ENCODE measurements at regions not wholly inside any gene's neighbourhood (a gene's known extent, or its start where the extent isn't known, plus 50 kb on each side); places are given as distances from the start of the nearest gene placed in this dataset.
A peak's percentile ranks its signal among the peaks of the same experiment; 100 is the strongest.

GRCh38 chr21:43364261-43364510 is 62.7 kb downstream of the SIK1 start:
- DNase-seq, result no peak
- Mint-ChIP-seq H3K27ac (no peak overlapping the region), H3K4me3 (no peak overlapping the region), H3K27me3 (ENCODE audit: low read depth) (peaks cover 6% of the 10 kb centered on the region), H3K36me3 (ENCODE audit: insufficient read depth in 2 of 2) (no peaks in the 10 kb centered on the region), H3K9me3 (no peaks in the 10 kb centered on the region), H3K4me1 (ENCODE audit: low read depth) (peaks cover 27% of the 10 kb centered on the region)
- ATAC-seq (replicated peaks in 1 of 2), result no peak

- peaks cover 6% of the 10 kb centered on the region for H3K27me3 Mint-ChIP-seq (ENCODE audit: low read depth)
- no peak for DNase-seq
- H3K27ac Mint-ChIP-seq, result no peak overlapping the region
- no peak for ATAC-seq (replicated peaks in 1 of 2)
- H3K36me3 Mint-ChIP-seq (ENCODE audit: insufficient read depth in 2 of 2), result no peaks in the 10 kb centered on the region
- H3K4me1 Mint-ChIP-seq (ENCODE audit: low read depth), result peaks cover 27% of the 10 kb centered on the region
- no peaks in the 10 kb centered on the region for H3K9me3 Mint-ChIP-seq
- H3K4me3 Mint-ChIP-seq, result peak overlapping the region in 1 of 2 donors; percentile 79
These were observed 63.2 kb downstream of the SIK1 start for GRCh38 chr21:43363506-43364260.

- peak; percentile 19 to 44 for DNase-seq
- no peaks in the 10 kb centered on the region for H3K9me3 Mint-ChIP-seq
These were observed 64.0 kb downstream of the SIK1 start for GRCh38 chr21:43362915-43363314.

GRCh38 chr21:43362321-43362791 is 64.6 kb downstream of the SIK1 start:
- ATAC-seq (replicated peaks in 1 of 2) (peak; percentile 88), DNase-seq (peak; percentile 77 to 78)
- peaks cover 27% of the 10 kb centered on the region for H3K4me1 Mint-ChIP-seq (ENCODE audit: low read depth)
- no peaks in the 10 kb centered on the region for H3K9me3 Mint-ChIP-seq
- peaks cover 6% of the 10 kb centered on the region for H3K27me3 Mint-ChIP-seq (ENCODE audit: low read depth)
- peak overlapping the region; percentile 70 for H3K27ac Mint-ChIP-seq
- no peaks in the 10 kb centered on the region for H3K36me3 Mint-ChIP-seq (ENCODE audit: insufficient read depth in 2 of 2)
- H3K4me3 Mint-ChIP-seq, result peak overlapping the region; percentile 79 to 80

More at GRCh38 chr21:43362915-43363314, 64.0 kb downstream of the SIK1 start:
- Mint-ChIP-seq H3K36me3 (ENCODE audit: insufficient read depth in 2 of 2) (no peaks in the 10 kb centered on the region), H3K27me3 (ENCODE audit: low read depth) (peaks cover 6% of the 10 kb centered on the region), H3K4me1 (ENCODE audit: low read depth) (peaks cover 27% of the 10 kb centered on the region), H3K4me3 (peak overlapping the region; percentile 79 to 80), H3K27ac (peak overlapping the region; percentile 70)
- peak; percentile 37 to 55 for ATAC-seq (replicated peaks in 1 of 2)

- peak; percentile 40 to 41 for ATAC-seq (replicated peaks in 1 of 2)
- no peaks in the 10 kb centered on the region for H3K36me3 Mint-ChIP-seq (ENCODE audit: insufficient read depth in 2 of 2)
- peak overlapping the region; percentile 38 for H3K27ac Mint-ChIP-seq
- H3K27me3 Mint-ChIP-seq (ENCODE audit: low read depth), result peaks cover 6% of the 10 kb centered on the region
- H3K4me3 Mint-ChIP-seq, result peak overlapping the region; percentile 79 to 80
- peak; percentile 14 to 20 for DNase-seq
- H3K9me3 Mint-ChIP-seq, result no peaks in the 10 kb centered on the region
- peaks cover 27% of the 10 kb centered on the region for H3K4me1 Mint-ChIP-seq (ENCODE audit: low read depth)
These were observed 65.2 kb downstream of the SIK1 start for GRCh38 chr21:43361493-43362296.

GRCh38 chr21:43361127-43361492 is 65.8 kb downstream of the SIK1 start:
- no peak overlapping the region for H3K27ac Mint-ChIP-seq
- H3K4me3 Mint-ChIP-seq, result peak overlapping the region; percentile 79 to 80
- H3K9me3 Mint-ChIP-seq, result no peaks in the 10 kb centered on the region
- DNase-seq (no peak), ATAC-seq (replicated peaks in 1 of 2) (no peak)
- H3K4me1 Mint-ChIP-seq (ENCODE audit: low read depth), result peaks cover 27% of the 10 kb centered on the region
- no peaks in the 10 kb centered on the region for H3K36me3 Mint-ChIP-seq (ENCODE audit: insufficient read depth in 2 of 2)
- peaks cover 6% of the 10 kb centered on the region for H3K27me3 Mint-ChIP-seq (ENCODE audit: low read depth)

- peak overlapping the region; percentile 79 to 80 for H3K4me3 Mint-ChIP-seq
- no peak for DNase-seq
- no peak for ATAC-seq (replicated peaks in 1 of 2)
- peaks cover 27% of the 10 kb centered on the region for H3K4me1 Mint-ChIP-seq (ENCODE audit: low read depth)
- no peak overlapping the region for H3K27ac Mint-ChIP-seq
- peaks cover 6% of the 10 kb centered on the region for H3K27me3 Mint-ChIP-seq (ENCODE audit: low read depth)
- no peaks in the 10 kb centered on the region for H3K36me3 Mint-ChIP-seq (ENCODE audit: insufficient read depth in 2 of 2)
- no peaks in the 10 kb centered on the region for H3K9me3 Mint-ChIP-seq
These were observed 66.3 kb downstream of the SIK1 start for GRCh38 chr21:43360441-43361126.

GRCh38 chr21:43358940-43359822 is 67.8 kb downstream of the SIK1 start:
- ATAC-seq (replicated peaks in 1 of 2) (no peak), DNase-seq (no peak)
- Mint-ChIP-seq H3K4me3 (no peak overlapping the region), H3K27me3 (ENCODE audit: low read depth) (peaks cover 6% of the 10 kb centered on the region), H3K4me1 (ENCODE audit: low read depth) (peaks cover 32% of the 10 kb centered on the region), H3K36me3 (ENCODE audit: insufficient read depth in 2 of 2) (no peaks in the 10 kb centered on the region), H3K27ac (no peak overlapping the region), H3K9me3 (no peaks in the 10 kb centered on the region)

- Mint-ChIP-seq H3K27me3 (ENCODE audit: low read depth) (peaks cover 6% of the 10 kb centered on the region), H3K36me3 (ENCODE audit: insufficient read depth in 2 of 2) (no peaks in the 10 kb centered on the region), H3K4me3 (no peak overlapping the region), H3K4me1 (ENCODE audit: low read depth) (peaks cover 31% of the 10 kb centered on the region), H3K27ac (no peak overlapping the region), H3K9me3 (no peaks in the 10 kb centered on the region)
- DNase-seq, result no peak
- ATAC-seq (replicated peaks in 1 of 2), result no peak
These were observed 69.1 kb downstream of the SIK1 start for GRCh38 chr21:43357715-43358430.

- Mint-ChIP-seq H3K4me1 (ENCODE audit: low read depth) (peaks cover 18% of the 10 kb centered on the region), H3K27me3 (ENCODE audit: low read depth) (peaks cover under 1% of the 10 kb centered on the region), H3K27ac (no peak overlapping the region), H3K36me3 (ENCODE audit: insufficient read depth in 2 of 2) (no peaks in the 10 kb centered on the region), H3K9me3 (no peaks in the 10 kb centered on the region), H3K4me3 (no peak overlapping the region)
- DNase-seq, result peak; percentile 19 to 23
- peak; percentile 24 to 46 for ATAC-seq (replicated peaks in 1 of 2)
These were observed 71.0 kb downstream of the SIK1 start for GRCh38 chr21:43355925-43356289.

- Mint-ChIP-seq H3K9me3 (no peaks in the 10 kb centered on the region), H3K4me1 (ENCODE audit: low read depth) (peaks cover 16% of the 10 kb centered on the region), H3K27me3 (ENCODE audit: low read depth) (no peaks in the 10 kb centered on the region), H3K36me3 (ENCODE audit: insufficient read depth in 2 of 2) (no peaks in the 10 kb centered on the region), H3K27ac (no peak overlapping the region), H3K4me3 (no peak overlapping the region)
- DNase-seq, result no peak
- ATAC-seq (replicated peaks in 1 of 2), result no peak
These were observed 71.5 kb downstream of the SIK1 start for GRCh38 chr21:43355266-43355924.

GRCh38 chr21:43354666-43355065 is 72.3 kb downstream of the SIK1 start:
- no peak for ATAC-seq (replicated peaks in 1 of 2)

More at GRCh38 chr21:43354666-43355065, 72.3 kb downstream of the SIK1 start:
- no peak for DNase-seq
- H3K27ac Mint-ChIP-seq, result no peak overlapping the region
- no peaks in the 10 kb centered on the region for H3K36me3 Mint-ChIP-seq (ENCODE audit: insufficient read depth in 2 of 2)
- H3K27me3 Mint-ChIP-seq (ENCODE audit: low read depth), result no peaks in the 10 kb centered on the region
- H3K4me1 Mint-ChIP-seq (ENCODE audit: low read depth), result peaks cover 16% of the 10 kb centered on the region
- H3K9me3 Mint-ChIP-seq, result no peaks in the 10 kb centered on the region
- no peak overlapping the region for H3K4me3 Mint-ChIP-seq
